ENCODE measurements at regions not wholly inside any gene's neighbourhood (a gene's known extent, or its start where the extent isn't known, plus 50 kb on each side); places are given as distances from the start of the nearest gene placed in this dataset.

DNA sequence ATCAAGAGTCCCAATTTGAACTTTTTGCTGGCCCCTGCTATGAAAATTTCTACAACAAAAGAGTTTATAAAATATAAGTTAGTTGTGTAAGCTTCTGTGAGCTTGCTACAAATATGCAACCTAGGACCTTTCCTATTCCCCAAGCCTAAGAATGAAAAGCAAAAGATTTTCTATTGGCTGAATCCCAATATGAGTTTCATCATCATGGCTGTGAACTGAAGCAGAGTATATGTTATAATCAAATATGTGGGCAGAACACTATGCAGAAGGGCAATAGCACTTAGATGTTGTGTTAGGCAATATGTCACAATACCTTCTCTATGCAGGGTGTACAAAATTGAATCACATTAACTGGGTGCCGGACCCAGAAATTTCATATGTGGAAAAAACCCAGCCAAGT lies 1018.3 kb upstream of the AMELY start:
- 83% methylated on average over 1 of the region's 1 CpG; no CpG with 5 or more reads in 1 of the 2 donors for WGBS, 2 donors (ENCODE audit: low coverage in 1 of 2)

DNA sequence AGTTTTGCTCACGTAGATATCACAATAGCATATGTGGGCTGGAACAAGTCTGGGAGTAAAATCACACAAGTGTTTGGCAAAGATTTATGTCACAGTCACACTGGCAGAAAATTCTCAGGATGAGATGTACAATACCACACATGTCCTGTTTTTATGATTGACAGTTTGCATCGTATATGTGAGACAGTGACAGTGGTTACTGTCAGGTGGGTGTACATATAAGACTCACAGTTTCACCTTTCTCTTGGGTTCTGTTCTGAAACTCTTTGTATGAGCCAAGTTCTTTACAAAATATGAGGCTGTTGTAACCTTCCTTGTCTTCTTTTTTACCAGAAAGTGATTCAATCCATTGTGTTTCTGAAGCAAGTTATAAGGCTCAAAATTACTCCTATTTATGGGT lies 1012.5 kb upstream of the AMELY start:
- H3K4me3 ChIP-seq: no peak overlapping the region
- no peaks in the 10 kb centered on the region for H3K27me3 ChIP-seq
- WGBS, 2 donors (ENCODE audit: low coverage in 1 of 2): no CpG with 5 or more reads among the region's 2 CpGs
- H3K36me3 ChIP-seq: no peaks in the 10 kb centered on the region
- no peak for DNase-seq
- no peak overlapping the region for H3K27ac ChIP-seq
- in situ Hi-C loops (cut with MboI; ENCODE audit: low pct_ligation_motif_present in 1 of 4, low pct_unique_long_range_greater_than_20kb in 1 of 4, low sequenced_read_pairs in 3 of 4): no loop called here
- intact Hi-C loops (cut with DNase I; ENCODE audit: low total_unique reads): no loop called here
- no peaks in the 10 kb centered on the region for H3K9me3 ChIP-seq
- no peak for TF ChIP-seq POLR2AphosphoS5 (IDR thresholded peaks at IDR 0.05)
- H3K4me1 ChIP-seq: no peaks in the 10 kb centered on the region

More for the DNA sequence above, 1018.3 kb upstream of the AMELY start:
- Histone ChIP-seq H3K9me3 (no peaks in the 10 kb centered on the region), H3K27me3 (no peaks in the 10 kb centered on the region), H3K4me1 (no peaks in the 10 kb centered on the region), H3K36me3 (no peaks in the 10 kb centered on the region), H3K4me3 (no peak overlapping the region), H3K27ac (no peak overlapping the region)
- in situ Hi-C loops (cut with MboI; ENCODE audit: low pct_ligation_motif_present in 1 of 4, low pct_unique_long_range_greater_than_20kb in 1 of 4, low sequenced_read_pairs in 3 of 4) (no loop called here), intact Hi-C loops (cut with DNase I; ENCODE audit: low total_unique reads) (no loop called here)
- DNase-seq: no peak
- TF ChIP-seq POLR2AphosphoS5 (IDR thresholded peaks at IDR 0.05) (no peak), EP300 (IDR thresholded peaks at IDR 0.05; ENCODE audit: low read depth) (no peak), CTCF (IDR thresholded peaks at IDR 0.05) (no peak), POLR2A (IDR thresholded peaks at IDR 0.05) (no peak)

DNA sequence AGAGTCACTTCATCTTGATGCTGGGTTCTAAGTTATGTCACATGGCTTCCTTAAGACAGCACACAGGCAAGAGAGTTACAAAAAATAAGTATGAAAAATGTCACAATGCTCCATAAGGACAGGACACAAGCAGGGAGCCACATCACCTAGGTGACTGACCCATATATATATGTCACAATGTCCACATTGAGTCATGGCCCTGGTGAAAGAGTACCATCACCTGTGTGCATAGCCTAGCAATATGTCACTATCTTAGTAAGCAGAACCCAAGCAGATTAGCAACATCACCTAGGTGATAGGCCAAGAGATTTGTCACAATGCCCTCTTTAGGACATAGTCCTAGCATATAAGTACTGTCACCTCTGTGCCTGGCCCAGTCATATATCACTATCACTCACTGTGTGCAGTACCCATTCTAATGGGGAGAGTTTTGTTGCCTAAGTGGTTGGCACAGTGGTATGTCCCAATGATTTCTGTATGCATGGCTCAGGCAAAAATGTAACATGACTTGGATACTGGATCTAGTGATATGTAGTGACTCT lies 1012.0 kb upstream of the AMELY start:
- Histone ChIP-seq H3K27ac (no peak overlapping the region), H3K4me3 (no peak overlapping the region), H3K36me3 (no peaks in the 10 kb centered on the region), H3K27me3 (no peaks in the 10 kb centered on the region), H3K9me3 (no peaks in the 10 kb centered on the region), H3K4me1 (no peaks in the 10 kb centered on the region)
- TF ChIP-seq POLR2A (IDR thresholded peaks at IDR 0.05) (no peak), POLR2AphosphoS5 (IDR thresholded peaks at IDR 0.05) (no peak), EP300 (IDR thresholded peaks at IDR 0.05; ENCODE audit: low read depth) (no peak), CTCF (IDR thresholded peaks at IDR 0.05) (no peak)
- no peak for DNase-seq
- in situ Hi-C loops (cut with MboI; ENCODE audit: low pct_ligation_motif_present in 1 of 4, low pct_unique_long_range_greater_than_20kb in 1 of 4, low sequenced_read_pairs in 3 of 4) (no loop called here), intact Hi-C loops (cut with DNase I; ENCODE audit: low total_unique reads) (no loop called here)

DNA sequence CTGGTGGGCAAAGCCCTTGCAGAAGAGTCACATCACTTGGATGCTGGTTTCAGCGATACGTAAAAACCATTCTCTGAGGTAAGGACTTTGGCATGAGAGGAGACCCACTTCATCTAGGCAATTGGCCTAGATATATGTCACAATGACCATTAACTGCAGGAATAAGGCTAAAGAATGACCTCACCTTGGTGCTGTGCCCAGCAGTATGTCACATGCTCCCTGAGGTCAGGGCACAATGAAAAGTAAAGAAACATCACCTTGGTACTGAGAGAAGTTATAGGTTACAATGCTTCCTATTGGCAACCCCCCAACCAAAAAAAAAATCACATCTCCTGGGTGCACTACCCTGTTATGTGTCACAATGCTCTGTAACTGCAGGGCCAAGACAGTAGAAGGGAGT lies 1008.8 kb upstream of the AMELY start:
- no CpG with 5 or more reads among the region's 2 CpGs for WGBS, 2 donors (ENCODE audit: low coverage in 1 of 2)
- in situ Hi-C loops (cut with MboI; ENCODE audit: low pct_ligation_motif_present in 1 of 4, low pct_unique_long_range_greater_than_20kb in 1 of 4, low sequenced_read_pairs in 3 of 4) (no loop called here), intact Hi-C loops (cut with DNase I; ENCODE audit: low total_unique reads) (no loop called here)
- Histone ChIP-seq H3K27ac (no peak overlapping the region), H3K9me3 (no peaks in the 10 kb centered on the region), H3K36me3 (no peaks in the 10 kb centered on the region), H3K4me3 (no peak overlapping the region), H3K4me1 (no peaks in the 10 kb centered on the region), H3K27me3 (no peaks in the 10 kb centered on the region)
- TF ChIP-seq POLR2AphosphoS5 (IDR thresholded peaks at IDR 0.05) (no peak), CTCF (IDR thresholded peaks at IDR 0.05) (no peak), POLR2A (IDR thresholded peaks at IDR 0.05) (no peak), EP300 (IDR thresholded peaks at IDR 0.05; ENCODE audit: low read depth) (no peak)
- DNase-seq: no peak

GRCh38 chrY:7888506-7888905 lies 977.0 kb upstream of the AMELY start:
- no peak overlapping the region for H3K27ac ChIP-seq
- TF ChIP-seq POLR2A (IDR thresholded peaks at IDR 0.05) (no peak), EP300 (IDR thresholded peaks at IDR 0.05; ENCODE audit: low read depth) (no peak), CTCF (IDR thresholded peaks at IDR 0.05) (no peak), POLR2AphosphoS5 (IDR thresholded peaks at IDR 0.05) (no peak)
- H3K27me3 ChIP-seq: no peaks in the 10 kb centered on the region
- WGBS, 2 donors (ENCODE audit: low coverage in 1 of 2): no CpG with 5 or more reads among the region's 3 CpGs
- no peak for DNase-seq
- no peak overlapping the region for H3K4me3 ChIP-seq
- no peaks in the 10 kb centered on the region for H3K9me3 ChIP-seq
- H3K36me3 ChIP-seq: no peaks in the 10 kb centered on the region
- intact Hi-C loops (cut with DNase I; ENCODE audit: low total_unique reads): no loop called here
- in situ Hi-C loops (cut with MboI; ENCODE audit: low pct_ligation_motif_present in 1 of 4, low pct_unique_long_range_greater_than_20kb in 1 of 4, low sequenced_read_pairs in 3 of 4): no loop called here
- H3K4me1 ChIP-seq: no peaks in the 10 kb centered on the region

Data from transverse colon (tissue), 4 donors.